Activated T-cell treated with anti-CD3 and anti-CD28 coated beads for 1 hour (primary cell): ENCODE measurements at regions not wholly inside any gene's neighbourhood (a gene's known extent, or its start where the extent isn't known, plus 50 kb on each side); places are given as distances from the start of the nearest gene placed in this dataset.

Experiments used
- DNase-seq: peaks from one replicate; pipeline ENCODE4 v3.0.0-alpha.2; 2020; ENCODE audit warnings: low read depth

GRCh38 chr14:101453225-101453624 lies 108.1 kb upstream of the DIO3 start:
- no peak for DNase-seq

GRCh38 chr14:101454229-101454628 lies 107.1 kb upstream of the DIO3 start:
- DNase-seq, result no peak

- DNase-seq, result no peak
Observed at GRCh38 chr14:101456246-101457175, 104.8 kb upstream of the DIO3 start.

GRCh38 chr14:101457301-101457935 lies 103.9 kb upstream of the DIO3 start:
- DNase-seq, result no peak

- DNase-seq, result no peak
Observed at GRCh38 chr14:101457936-101458740, 103.2 kb upstream of the DIO3 start.

- no peak for DNase-seq
Observed at GRCh38 chr14:101458741-101459550, 102.3 kb upstream of the DIO3 start.

GRCh38 chr14:101459551-101459900 lies 101.8 kb upstream of the DIO3 start:
- no peak for DNase-seq

- DNase-seq, result no peak
Observed at GRCh38 chr14:101460521-101460920, 100.8 kb upstream of the DIO3 start.

- no peak for DNase-seq
Observed at GRCh38 chr14:101460986-101461750, 100.1 kb upstream of the DIO3 start.

GRCh38 chr14:101461891-101462290 lies 99.4 kb upstream of the DIO3 start:
- no peak for DNase-seq

- no peak for DNase-seq
Observed at GRCh38 chr14:101462726-101463565, 98.3 kb upstream of the DIO3 start.

- no peak for DNase-seq
Observed at GRCh38 chr14:101463566-101464171, 97.6 kb upstream of the DIO3 start.

- no peak for DNase-seq
Observed at GRCh38 chr14:101464310-101464983, 96.8 kb upstream of the DIO3 start.

- no peak for DNase-seq
Observed at GRCh38 chr14:101464984-101465794, 96.1 kb upstream of the DIO3 start.

- DNase-seq, result no peak
Observed at GRCh38 chr14:101465795-101466448, 95.4 kb upstream of the DIO3 start.

GRCh38 chr14:101466456-101467180 lies 94.7 kb upstream of the DIO3 start:
- no peak for DNase-seq
